ENCODE measurements at regions not wholly inside any gene's neighbourhood (a gene's known extent, or its start where the extent isn't known, plus 50 kb on each side); places are given as distances from the start of the nearest gene placed in this dataset.

DNA sequence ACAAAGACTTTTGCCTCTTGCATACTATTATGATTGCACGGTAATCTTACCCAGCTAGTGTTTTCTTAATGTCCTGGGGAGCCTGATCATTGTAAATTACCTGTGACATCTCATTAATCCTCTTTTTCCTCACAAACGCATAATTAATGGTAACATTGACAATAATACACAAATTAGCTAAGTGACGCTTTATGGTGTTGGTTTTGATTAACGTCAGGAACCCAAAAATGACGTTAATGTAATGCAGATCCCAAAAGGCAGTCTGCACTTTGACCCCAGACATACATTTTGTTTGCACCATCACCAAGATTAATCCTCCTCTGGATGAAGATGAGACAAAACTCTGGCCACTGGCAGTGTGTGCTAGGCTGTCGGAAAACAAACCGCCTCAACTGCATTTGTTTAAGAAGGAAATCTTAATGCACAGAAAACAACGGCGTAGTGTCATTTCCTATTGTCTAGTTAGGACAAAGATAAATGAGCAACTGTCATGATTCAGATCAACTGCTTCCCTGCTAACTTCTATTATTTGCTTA lies 83.9 kb upstream of the CDIN1 start:
- H3K27ac Mint-ChIP-seq: no peak overlapping the region
- H3K9me3 Mint-ChIP-seq: no peaks in the 10 kb centered on the region
- no peaks in the 10 kb centered on the region for H3K36me3 Mint-ChIP-seq (ENCODE audit: low read depth)
- H3K27me3 Mint-ChIP-seq: peaks cover 12% of the 10 kb centered on the region
- H3K4me3 Mint-ChIP-seq: no peak overlapping the region
- no peak for ATAC-seq
- no peaks in the 10 kb centered on the region for H3K4me1 Mint-ChIP-seq
- no peak for DNase-seq

DNA sequence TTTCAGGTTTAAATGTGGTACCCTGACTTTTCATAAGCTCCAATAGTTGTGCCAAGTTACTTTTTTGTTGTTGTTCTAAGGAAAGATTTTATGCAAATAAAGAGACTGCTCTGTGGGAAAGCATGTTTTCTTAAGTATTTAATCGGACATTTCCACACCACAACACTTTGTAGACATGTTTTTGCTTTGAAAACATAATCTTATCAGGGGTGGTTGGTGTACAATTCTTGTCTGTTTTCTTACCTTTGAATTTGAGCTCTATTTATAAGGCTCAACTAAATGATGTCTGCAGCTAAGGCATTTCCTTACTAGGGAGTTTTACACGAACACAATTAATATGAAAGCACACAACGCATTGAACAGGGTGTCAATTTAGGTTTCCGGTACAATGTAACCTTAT lies 81.5 kb upstream of the CDIN1 start:
- DNase-seq (no peak), ATAC-seq (no peak)
- peaks cover 14% of the 10 kb centered on the region for H3K27me3 Mint-ChIP-seq
- no peak overlapping the region for H3K27ac Mint-ChIP-seq
- H3K9me3 Mint-ChIP-seq: no peaks in the 10 kb centered on the region
- no peaks in the 10 kb centered on the region for H3K4me1 Mint-ChIP-seq
- no peak overlapping the region for H3K4me3 Mint-ChIP-seq
- H3K36me3 Mint-ChIP-seq (ENCODE audit: low read depth): no peaks in the 10 kb centered on the region

DNA sequence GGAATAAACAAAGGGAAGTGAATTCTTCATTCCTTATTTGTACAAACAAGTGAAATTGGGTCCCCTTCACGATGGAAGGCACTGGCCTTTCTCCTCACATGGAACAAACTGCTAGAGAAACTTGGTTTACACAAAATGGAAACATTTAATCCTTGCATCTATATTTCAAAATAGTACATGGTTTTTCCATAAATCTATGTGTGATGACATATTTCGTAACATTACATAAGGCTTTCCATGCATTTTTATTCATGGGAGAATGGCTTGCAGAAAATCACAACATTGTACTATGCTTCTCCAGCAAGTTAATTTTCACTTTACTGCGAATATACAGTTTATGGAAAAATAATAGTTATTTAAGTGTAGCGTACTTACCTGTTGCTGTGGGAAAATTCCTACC lies 81.0 kb upstream of the CDIN1 start:
- Mint-ChIP-seq H3K9me3 (no peaks in the 10 kb centered on the region), H3K27ac (no peak overlapping the region), H3K4me1 (no peaks in the 10 kb centered on the region), H3K4me3 (no peak overlapping the region), H3K27me3 (peaks cover 16% of the 10 kb centered on the region), H3K36me3 (ENCODE audit: low read depth) (no peaks in the 10 kb centered on the region)
- no peak for ATAC-seq
- DNase-seq: no peak

- Mint-ChIP-seq H3K9me3 (no peaks in the 10 kb centered on the region), H3K27me3 (peaks cover 18% of the 10 kb centered on the region), H3K36me3 (ENCODE audit: low read depth) (no peaks in the 10 kb centered on the region), H3K4me1 (no peaks in the 10 kb centered on the region), H3K27ac (no peak overlapping the region), H3K4me3 (no peak overlapping the region)
- ATAC-seq (no peak), DNase-seq (no peak)
Measured at GRCh38 chr15:36498916-36499315, 80.5 kb upstream of the CDIN1 start.

DNA sequence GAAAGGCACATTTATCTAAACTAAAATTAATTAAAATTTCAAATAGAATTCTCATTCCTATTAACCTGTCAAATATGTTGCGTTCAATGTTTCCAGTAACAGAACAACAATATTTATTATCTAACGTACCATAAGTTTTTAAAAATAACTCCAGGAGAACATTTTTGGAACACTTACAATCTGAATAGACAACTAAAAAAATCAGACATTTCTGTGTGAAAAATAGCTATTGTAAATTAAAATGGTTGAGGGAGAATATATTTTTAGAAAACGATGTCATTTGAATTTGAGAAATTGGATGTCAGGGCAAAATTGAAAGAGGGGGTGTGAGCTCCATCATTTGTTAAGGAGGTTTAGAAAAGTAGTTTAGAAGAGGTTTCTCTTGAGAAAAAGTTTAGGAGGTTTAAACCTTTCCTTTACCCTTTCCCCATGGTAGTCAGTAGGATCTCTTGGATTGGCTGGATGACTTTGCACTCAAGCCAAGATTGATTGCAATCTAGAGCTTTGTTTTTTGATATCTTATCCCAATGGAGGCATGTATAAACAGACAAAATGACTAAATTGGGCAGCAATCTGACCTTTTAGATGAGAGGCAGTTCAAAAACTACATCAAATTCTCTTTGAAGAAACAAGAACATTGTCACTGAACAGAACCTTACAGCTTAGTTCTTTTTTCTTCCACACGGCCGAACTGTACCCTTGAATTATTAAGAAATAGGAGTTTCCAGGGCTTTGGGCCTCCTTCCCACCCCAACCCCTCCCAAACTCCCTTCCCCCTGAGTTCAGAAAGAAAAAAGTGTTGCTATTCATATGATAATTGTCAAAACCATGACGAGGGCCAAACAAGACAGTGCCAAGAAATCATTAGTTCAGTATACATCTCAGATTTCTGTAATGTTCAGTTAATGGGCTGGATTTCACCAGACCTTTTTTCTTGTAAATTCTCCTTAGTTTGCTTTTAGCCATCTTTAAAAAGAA lies 79.7 kb upstream of the CDIN1 start:
- DNase-seq (no peak), ATAC-seq (no peak)
- no peak overlapping the region for H3K4me3 Mint-ChIP-seq
- peaks cover 19% of the 10 kb centered on the region for H3K27me3 Mint-ChIP-seq
- H3K27ac Mint-ChIP-seq: no peak overlapping the region
- H3K9me3 Mint-ChIP-seq: no peaks in the 10 kb centered on the region
- no peaks in the 10 kb centered on the region for H3K4me1 Mint-ChIP-seq
- H3K36me3 Mint-ChIP-seq (ENCODE audit: low read depth): no peaks in the 10 kb centered on the region

GRCh38 chr15:36501063-36501678 lies 78.3 kb upstream of the CDIN1 start:
- Mint-ChIP-seq H3K36me3 (ENCODE audit: low read depth) (no peaks in the 10 kb centered on the region), H3K4me3 (no peak overlapping the region), H3K27me3 (peaks cover 19% of the 10 kb centered on the region), H3K27ac (no peak overlapping the region), H3K4me1 (no peaks in the 10 kb centered on the region), H3K9me3 (no peaks in the 10 kb centered on the region)
- ATAC-seq (peak; percentile 69), DNase-seq (no peak)

DNA sequence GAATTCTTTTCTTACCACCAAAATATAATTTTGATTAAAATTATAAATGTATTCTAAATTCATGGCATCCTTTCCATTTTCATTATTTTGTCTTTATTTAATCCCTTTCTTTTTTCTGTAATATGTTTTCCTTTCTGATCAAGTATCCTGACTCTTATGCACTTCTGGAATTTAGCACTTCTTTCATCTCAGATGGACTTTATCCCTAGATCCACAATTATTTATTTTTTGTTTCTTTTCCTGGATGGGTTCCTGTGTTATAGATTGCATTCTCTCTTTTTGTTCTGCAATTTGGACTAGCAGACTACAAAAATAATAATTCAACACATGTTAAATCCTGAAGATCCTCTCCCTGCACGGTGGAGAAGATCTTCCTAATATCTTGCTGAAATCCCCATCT lies 76.9 kb upstream of the CDIN1 start:
- H3K4me3 Mint-ChIP-seq: no peak overlapping the region
- ATAC-seq (no peak), DNase-seq (no peak)
- H3K36me3 Mint-ChIP-seq (ENCODE audit: low read depth): no peaks in the 10 kb centered on the region
- H3K9me3 Mint-ChIP-seq: no peaks in the 10 kb centered on the region
- no peak overlapping the region for H3K27ac Mint-ChIP-seq
- H3K4me1 Mint-ChIP-seq: no peaks in the 10 kb centered on the region
- peaks cover 17% of the 10 kb centered on the region for H3K27me3 Mint-ChIP-seq

GRCh38 chr15:36506733-36507356 lies 72.6 kb upstream of the CDIN1 start:
- H3K27me3 Mint-ChIP-seq: peaks cover 11% of the 10 kb centered on the region
- ATAC-seq (no peak), DNase-seq (no peak)

GRCh38 chr15:36507458-36507857 lies 72.0 kb upstream of the CDIN1 start:
- ATAC-seq: no peak
- peaks cover 9% of the 10 kb centered on the region for H3K27me3 Mint-ChIP-seq
- DNase-seq: no peak
- no peak overlapping the region for H3K4me3 Mint-ChIP-seq
- no peaks in the 10 kb centered on the region for H3K9me3 Mint-ChIP-seq
- H3K27ac Mint-ChIP-seq: no peak overlapping the region
- no peaks in the 10 kb centered on the region for H3K4me1 Mint-ChIP-seq
- H3K36me3 Mint-ChIP-seq (ENCODE audit: low read depth): no peaks in the 10 kb centered on the region

More at GRCh38 chr15:36506733-36507356, 72.6 kb upstream of the CDIN1 start:
- Mint-ChIP-seq H3K4me3 (no peak overlapping the region), H3K4me1 (no peaks in the 10 kb centered on the region), H3K27ac (no peak overlapping the region), H3K36me3 (ENCODE audit: low read depth) (no peaks in the 10 kb centered on the region), H3K9me3 (no peaks in the 10 kb centered on the region)

DNA sequence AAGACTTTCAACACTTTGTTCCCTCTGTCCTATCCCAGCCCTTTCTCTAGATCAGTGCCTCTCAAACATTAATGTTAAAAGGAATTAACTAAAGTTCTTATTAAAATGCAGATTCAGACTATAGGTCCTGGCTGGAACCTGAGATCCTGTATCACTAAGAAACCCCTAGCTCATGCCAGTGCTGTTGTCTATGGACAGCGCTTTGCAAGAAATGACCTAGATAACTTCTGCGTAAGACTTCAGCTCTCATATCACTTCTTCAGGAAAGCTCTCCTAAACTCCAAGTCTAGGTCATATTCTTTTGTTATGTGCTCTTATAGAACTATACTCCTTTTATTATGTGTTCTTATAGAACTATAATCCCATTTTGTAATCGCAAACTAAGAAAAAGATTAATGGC lies 67.8 kb upstream of the CDIN1 start:
- Mint-ChIP-seq H3K4me3 (no peak overlapping the region), H3K9me3 (no peaks in the 10 kb centered on the region), H3K36me3 (ENCODE audit: low read depth) (no peaks in the 10 kb centered on the region), H3K4me1 (no peaks in the 10 kb centered on the region), H3K27me3 (peaks cover 4% of the 10 kb centered on the region), H3K27ac (no peak overlapping the region)
- DNase-seq (no peak), ATAC-seq (no peak)

DNA sequence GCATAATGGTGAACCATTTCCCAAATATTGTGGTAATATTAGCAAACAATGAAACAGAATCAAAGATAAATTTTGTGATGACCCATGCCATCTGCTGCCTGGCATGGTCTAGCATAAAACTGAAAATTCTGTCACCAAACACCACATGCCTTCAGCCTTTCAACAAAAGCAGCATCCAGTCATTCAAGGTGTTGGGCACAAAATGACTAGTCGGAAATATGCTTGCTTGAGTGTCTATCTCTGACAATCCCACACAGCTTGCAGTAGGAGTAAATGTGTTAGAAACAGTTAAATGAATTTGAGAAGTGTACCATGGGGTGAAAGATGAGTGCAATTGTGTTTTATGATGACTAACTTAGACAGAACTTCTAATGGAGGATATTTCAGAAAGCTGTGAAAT lies 61.7 kb upstream of the CDIN1 start:
- no peak for DNase-seq

DNA sequence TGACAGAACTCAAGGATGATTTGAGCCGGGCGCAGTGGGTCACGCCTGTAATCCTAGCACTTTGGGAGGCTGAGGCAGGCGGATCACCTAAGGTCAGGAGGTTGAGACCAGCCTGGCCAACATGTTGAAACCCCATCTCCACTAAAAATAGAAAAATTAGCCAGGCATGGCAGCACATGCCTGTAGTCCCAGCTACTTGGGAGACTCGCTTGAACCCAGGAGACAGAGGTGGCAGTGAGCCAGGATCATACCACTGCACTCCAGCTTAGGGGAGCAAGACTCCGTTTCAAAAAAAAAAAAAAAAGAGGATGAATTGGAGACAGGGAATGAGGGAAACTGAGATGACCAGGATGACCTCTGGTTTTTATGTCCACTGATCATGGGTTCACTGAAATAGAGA lies 60.4 kb upstream of the CDIN1 start:
- Mint-ChIP-seq H3K27me3 (peaks cover 4% of the 10 kb centered on the region), H3K4me3 (no peak overlapping the region), H3K36me3 (ENCODE audit: low read depth) (no peaks in the 10 kb centered on the region), H3K9me3 (peaks cover 4% of the 10 kb centered on the region), H3K4me1 (no peaks in the 10 kb centered on the region), H3K27ac (no peak overlapping the region)
- ATAC-seq (no peak), DNase-seq (no peak)

More for the DNA sequence above, 61.7 kb upstream of the CDIN1 start:
- Mint-ChIP-seq H3K36me3 (ENCODE audit: low read depth) (no peaks in the 10 kb centered on the region), H3K27me3 (peaks cover 4% of the 10 kb centered on the region), H3K4me1 (no peaks in the 10 kb centered on the region), H3K9me3 (peaks cover 4% of the 10 kb centered on the region), H3K4me3 (no peak overlapping the region), H3K27ac (no peak overlapping the region)
- ATAC-seq: no peak

DNA sequence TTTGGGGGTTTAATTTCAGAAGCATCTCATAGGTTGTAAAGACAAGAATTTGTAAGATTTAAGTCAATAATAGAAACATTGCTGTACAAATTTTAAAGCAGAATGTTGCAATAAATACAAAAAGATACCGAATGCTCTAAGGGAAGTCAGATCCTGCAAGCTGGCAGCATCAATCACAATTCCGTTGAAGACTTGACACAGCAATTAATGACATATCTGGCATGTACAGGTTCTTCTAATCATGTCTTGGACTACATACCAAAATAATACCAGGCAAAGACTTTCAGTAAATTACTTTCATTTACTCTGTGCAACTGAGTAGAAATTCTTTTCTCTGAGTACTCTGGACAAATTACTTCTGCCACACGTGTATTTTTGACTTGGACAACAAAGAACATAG lies 54.0 kb upstream of the CDIN1 start:
- H3K27ac Mint-ChIP-seq: no peak overlapping the region
- no peaks in the 10 kb centered on the region for H3K36me3 Mint-ChIP-seq (ENCODE audit: low read depth)
- no peaks in the 10 kb centered on the region for H3K4me1 Mint-ChIP-seq

GRCh38 chr15:36527235-36528162 lies 51.9 kb upstream of the CDIN1 start:
- no peak for ATAC-seq
- H3K9me3 Mint-ChIP-seq: no peaks in the 10 kb centered on the region
- no peak overlapping the region for H3K27ac Mint-ChIP-seq
- no peak overlapping the region for H3K4me3 Mint-ChIP-seq
- no peaks in the 10 kb centered on the region for H3K36me3 Mint-ChIP-seq (ENCODE audit: low read depth)
- peaks cover 16% of the 10 kb centered on the region for H3K27me3 Mint-ChIP-seq
- no peaks in the 10 kb centered on the region for H3K4me1 Mint-ChIP-seq
- DNase-seq: no peak

More for the DNA sequence above, 54.0 kb upstream of the CDIN1 start:
- no peak overlapping the region for H3K4me3 Mint-ChIP-seq
- DNase-seq: no peak
- no peak for ATAC-seq
- H3K9me3 Mint-ChIP-seq: no peaks in the 10 kb centered on the region
- peaks cover 12% of the 10 kb centered on the region for H3K27me3 Mint-ChIP-seq

Measured in activated naive CD8-positive, alpha-beta T cell treated with anti-CD3 and anti-CD28 coated beads, Interleukin-2, amount 50 U/mL, for 24 hours (primary cell).